22Rv1 (cell line): ENCODE measurements at regions not wholly inside any gene's neighbourhood (a gene's known extent, or its start where the extent isn't known, plus 50 kb on each side); places are given as distances from the start of the nearest gene placed in this dataset.

Experiments used
- H3K27ac ChIP-seq: fragments of 450-650 bp; 2 replicates; pipeline ENCODE4 v1.5.1; 2017
- CTCF ChIP-seq: fragments of 450-650 bp; IDR thresholded peaks from 2 replicates; pipeline ENCODE4 v1.5.1; 2017; ENCODE audit warnings: mild to moderate bottlenecking
- ZFX ChIP-seq: fragments of 450-650 bp; IDR thresholded peaks from 2 replicates; pipeline ENCODE4 v1.6.1; 2017; ENCODE audit warnings: antibody characterized with exemption, borderline replicate concordance

- TF ChIP-seq ZFX (no peak), CTCF (no peak)
- H3K27ac ChIP-seq = no peak overlapping the region
Observed at GRCh38 chr10:62640411-62640810, 164.1 kb upstream of the ADO start.

- no peak overlapping the region for H3K27ac ChIP-seq
- TF ChIP-seq ZFX (no peak), CTCF (no peak)
Observed at GRCh38 chr10:62643606-62644587, 160.6 kb upstream of the ADO start.

- H3K27ac ChIP-seq = no peak overlapping the region
- no peak for TF ChIP-seq ZFX
- no peak for TF ChIP-seq CTCF
Observed at GRCh38 chr10:62647375-62648092, 157.0 kb upstream of the ADO start.

GRCh38 chr10:62648921-62649320, 155.6 kb upstream of the ADO start:
- no peak overlapping the region for H3K27ac ChIP-seq
- TF ChIP-seq CTCF = no peak
- TF ChIP-seq ZFX = no peak

- TF ChIP-seq CTCF (no peak), ZFX (no peak)
- no peak overlapping the region for H3K27ac ChIP-seq
Observed at GRCh38 chr10:62650411-62650810, 154.1 kb upstream of the ADO start.

GRCh38 chr10:62651341-62651740, 153.2 kb upstream of the ADO start:
- no peak for TF ChIP-seq CTCF
- TF ChIP-seq ZFX = no peak

GRCh38 chr10:62652114-62652513, 152.4 kb upstream of the ADO start:
- H3K27ac ChIP-seq = no peak overlapping the region
- TF ChIP-seq ZFX = no peak
- TF ChIP-seq CTCF = no peak

More at GRCh38 chr10:62651341-62651740, 153.2 kb upstream of the ADO start:
- H3K27ac ChIP-seq = no peak overlapping the region
